ENCODE measurements at regions not wholly inside any gene's neighbourhood (a gene's known extent, or its start where the extent isn't known, plus 50 kb on each side); places are given as distances from the start of the nearest gene placed in this dataset.

DNA sequence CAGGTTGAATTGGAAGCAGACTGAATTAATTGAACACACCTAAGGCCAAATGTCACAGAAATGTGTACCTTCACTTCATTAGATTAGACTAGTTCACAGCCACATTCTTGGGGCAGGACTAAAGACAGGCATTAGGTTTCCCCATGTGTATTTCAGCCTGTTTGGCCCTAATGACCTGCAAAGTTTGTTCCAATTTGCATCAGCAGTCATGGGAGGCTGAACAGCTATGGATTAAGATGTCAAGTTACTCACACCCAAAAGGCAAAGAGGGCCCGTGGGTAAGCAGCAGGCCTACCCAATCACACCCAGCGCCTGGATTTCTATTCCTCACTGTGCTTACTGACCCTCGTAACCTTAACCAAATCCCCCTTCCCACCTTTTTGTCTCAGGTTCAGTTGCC, 99.6 kb upstream of the RIOK3 start:
- POLR2A ChIA-PET (ENCODE audit: low non-redundant PET): no interaction called here
- Histone ChIP-seq H3K27ac (ENCODE audit: low read depth, low read length, poor library complexity, severe bottlenecking) (no peak overlapping the region), H3K4me3 (ENCODE audit: low read depth, low read length, poor library complexity, severe bottlenecking) (no peak overlapping the region), H3K36me3 (ENCODE audit: insufficient read depth, low read length, poor library complexity, severe bottlenecking) (no peaks in the 10 kb centered on the region), H3K27me3 (replicated peaks; ENCODE audit: insufficient read depth, low read depth, low read length, poor library complexity) (no peaks in the 10 kb centered on the region), H3K4me1 (ENCODE audit: insufficient read depth, low read length, poor library complexity, severe bottlenecking) (peaks cover under 1% of the 10 kb centered on the region), H3K9me3 (ENCODE audit: low read depth, low read length, poor library complexity, severe bottlenecking) (no peaks in the 10 kb centered on the region)
- intact Hi-C loops (cut with micrococcal nuclease; ENCODE audit: unreplicated experiment): no loop called here
- CTCF ChIA-PET: no interaction called here
- no peak for DNase-seq (ENCODE audit: low spot score)
- no peak for TF ChIP-seq EZH2 (IDR thresholded peaks at IDR 0.05; ENCODE audit: borderline replicate concordance, low read depth, low read length, poor library complexity, severe bottlenecking)
- TF ChIP-seq, protein P1, sequence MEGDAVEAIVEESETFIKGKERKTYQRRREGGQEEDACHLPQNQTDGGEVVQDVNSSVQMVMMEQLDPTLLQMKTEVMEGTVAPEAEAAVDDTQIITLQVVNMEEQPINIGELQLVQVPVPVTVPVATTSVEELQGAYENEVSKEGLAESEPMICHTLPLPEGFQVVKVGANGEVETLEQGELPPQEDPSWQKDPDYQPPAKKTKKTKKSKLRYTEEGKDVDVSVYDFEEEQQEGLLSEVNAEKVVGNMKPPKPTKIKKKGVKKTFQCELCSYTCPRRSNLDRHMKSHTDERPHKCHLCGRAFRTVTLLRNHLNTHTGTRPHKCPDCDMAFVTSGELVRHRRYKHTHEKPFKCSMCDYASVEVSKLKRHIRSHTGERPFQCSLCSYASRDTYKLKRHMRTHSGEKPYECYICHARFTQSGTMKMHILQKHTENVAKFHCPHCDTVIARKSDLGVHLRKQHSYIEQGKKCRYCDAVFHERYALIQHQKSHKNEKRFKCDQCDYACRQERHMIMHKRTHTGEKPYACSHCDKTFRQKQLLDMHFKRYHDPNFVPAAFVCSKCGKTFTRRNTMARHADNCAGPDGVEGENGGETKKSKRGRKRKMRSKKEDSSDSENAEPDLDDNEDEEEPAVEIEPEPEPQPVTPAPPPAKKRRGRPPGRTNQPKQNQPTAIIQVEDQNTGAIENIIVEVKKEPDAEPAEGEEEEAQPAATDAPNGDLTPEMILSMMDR (conservative IDR thresholded peaks at IDR 0.05; ENCODE audit: low read depth, low read length): no peak
- BruUV-seq (replicated peaks): no TSS peak

DNA sequence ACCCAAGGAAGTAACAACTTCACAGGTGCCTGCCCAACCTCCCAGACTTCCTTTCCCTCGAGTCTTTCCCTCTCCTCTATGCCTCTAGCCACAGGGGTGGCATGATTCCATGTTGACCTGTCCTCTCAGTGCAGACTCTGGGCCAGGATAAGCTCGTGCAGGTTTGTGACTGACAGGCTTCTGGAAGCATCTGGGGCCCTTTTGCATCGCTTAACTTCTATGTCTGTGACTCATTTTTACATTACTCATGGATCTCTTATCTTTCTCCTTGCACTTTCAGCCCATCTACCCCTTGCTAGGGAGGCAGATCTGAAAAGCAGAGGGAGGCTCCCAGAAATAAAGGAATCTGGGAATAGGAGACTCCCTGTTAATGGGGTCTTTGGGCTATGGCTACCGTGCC, 98.5 kb upstream of the RIOK3 start:
- no TSS peak for BruUV-seq (replicated peaks)
- Histone ChIP-seq H3K9me3 (ENCODE audit: low read depth, low read length, poor library complexity, severe bottlenecking) (no peaks in the 10 kb centered on the region), H3K27ac (ENCODE audit: low read depth, low read length, poor library complexity, severe bottlenecking) (no peak overlapping the region), H3K4me1 (ENCODE audit: insufficient read depth, low read length, poor library complexity, severe bottlenecking) (peaks cover 4% of the 10 kb centered on the region), H3K36me3 (ENCODE audit: insufficient read depth, low read length, poor library complexity, severe bottlenecking) (no peaks in the 10 kb centered on the region), H3K4me3 (ENCODE audit: low read depth, low read length, poor library complexity, severe bottlenecking) (no peak overlapping the region), H3K27me3 (replicated peaks; ENCODE audit: insufficient read depth, low read depth, low read length, poor library complexity) (no peaks in the 10 kb centered on the region)
- ChIA-PET CTCF (no interaction called here), POLR2A (ENCODE audit: low non-redundant PET) (no interaction called here)
- TF ChIP-seq EZH2 (IDR thresholded peaks at IDR 0.05; ENCODE audit: borderline replicate concordance, low read depth, low read length, poor library complexity, severe bottlenecking): no peak
- TF ChIP-seq, protein P1 (conservative IDR thresholded peaks at IDR 0.05; ENCODE audit: low read depth, low read length): no peak
- DNase-seq (ENCODE audit: low spot score): no peak
- intact Hi-C loops (cut with micrococcal nuclease; ENCODE audit: unreplicated experiment): no loop called here

DNA sequence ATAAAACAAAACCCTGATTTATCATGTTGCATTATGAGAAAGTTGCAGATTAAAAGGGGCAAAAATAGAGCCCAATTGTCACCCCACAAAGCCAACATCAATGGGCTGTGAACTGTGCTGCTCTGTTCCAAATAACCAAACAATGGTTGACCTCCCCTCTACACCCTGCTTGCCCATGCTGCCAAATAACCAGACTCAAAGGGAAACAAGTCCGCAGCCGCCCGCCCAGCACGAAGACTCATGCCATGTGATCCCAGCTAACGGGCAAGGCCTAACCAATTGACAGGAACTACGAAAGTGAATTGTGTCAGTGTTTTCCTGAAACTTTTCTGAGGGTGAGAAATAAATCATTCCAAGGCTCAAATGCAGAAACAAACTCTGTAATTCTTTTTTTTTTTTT, 97.9 kb upstream of the RIOK3 start:
- Histone ChIP-seq H3K36me3 (ENCODE audit: insufficient read depth, low read length, poor library complexity, severe bottlenecking) (no peaks in the 10 kb centered on the region), H3K27me3 (replicated peaks; ENCODE audit: insufficient read depth, low read depth, low read length, poor library complexity) (no peaks in the 10 kb centered on the region), H3K9me3 (ENCODE audit: low read depth, low read length, poor library complexity, severe bottlenecking) (no peaks in the 10 kb centered on the region), H3K4me3 (ENCODE audit: low read depth, low read length, poor library complexity, severe bottlenecking) (no peak overlapping the region), H3K4me1 (ENCODE audit: insufficient read depth, low read length, poor library complexity, severe bottlenecking) (peaks cover 4% of the 10 kb centered on the region), H3K27ac (ENCODE audit: low read depth, low read length, poor library complexity, severe bottlenecking) (no peak overlapping the region)
- CTCF ChIA-PET: no interaction called here
- POLR2A ChIA-PET (ENCODE audit: low non-redundant PET): no interaction called here
- TF ChIP-seq, protein P1 (conservative IDR thresholded peaks at IDR 0.05; ENCODE audit: low read depth, low read length): no peak
- no peak for TF ChIP-seq EZH2 (IDR thresholded peaks at IDR 0.05; ENCODE audit: borderline replicate concordance, low read depth, low read length, poor library complexity, severe bottlenecking)
- DNase-seq (ENCODE audit: low spot score): no peak
- intact Hi-C loops (cut with micrococcal nuclease; ENCODE audit: unreplicated experiment): no loop called here
- no TSS peak for BruUV-seq (replicated peaks)

All from A673 (cell line).